ENCODE measurements at regions not wholly inside any gene's neighbourhood (a gene's known extent, or its start where the extent isn't known, plus 50 kb on each side); places are given as distances from the start of the nearest gene placed in this dataset.

- no peak for TF ChIP-seq POLR2A (IDR thresholded peaks at IDR 0.05)
- no peak for TF ChIP-seq CTCF (IDR thresholded peaks at IDR 0.05)
Observed at GRCh38 chr1:187938092-187938491, 1109.3 kb downstream of the PLA2G4A start.
